NCI-H2029 treated with DMSO at 0.1 percent for 48 hours (cell line): ENCODE measurements at regions not wholly inside any gene's neighbourhood (a gene's known extent, or its start where the extent isn't known, plus 50 kb on each side); places are given as distances from the start of the nearest gene placed in this dataset.

Source experiments
- DNase-seq: peaks from one replicate; lab custom pipeline; 2025; lab: John Stamatoyannopoulos, UW

DNA sequence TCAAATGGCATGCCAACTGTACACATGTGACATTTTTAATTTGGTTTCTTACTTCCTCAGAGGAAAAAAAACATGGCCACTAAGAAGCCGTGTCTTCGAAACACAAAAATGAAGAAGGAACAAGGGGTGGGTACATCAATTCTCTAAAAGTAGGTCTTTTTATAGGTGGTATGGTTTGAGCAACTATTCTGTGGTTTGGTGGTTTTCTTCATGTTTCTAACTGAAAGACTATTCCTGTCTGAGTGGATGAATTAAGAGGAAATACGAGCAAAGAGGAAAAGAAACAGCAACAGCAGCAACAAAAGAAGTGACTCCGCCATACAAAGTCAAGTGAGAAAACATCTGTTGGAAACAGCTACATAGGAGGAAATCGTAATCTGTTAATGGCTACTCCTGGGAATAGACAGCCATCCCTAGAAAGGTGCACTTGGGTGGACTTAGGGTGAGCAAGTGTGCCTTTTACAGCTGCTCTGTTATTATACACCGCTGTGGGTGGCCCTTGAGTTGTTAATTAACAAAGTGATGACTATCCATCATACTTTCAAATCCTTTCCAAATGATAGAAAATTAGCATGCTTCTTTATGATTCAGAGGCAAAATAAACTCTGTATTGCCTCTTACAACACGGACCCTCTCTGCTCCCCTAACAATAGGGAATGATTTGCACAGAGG, 575.8 kb downstream of the TLE1 start:
- no peak for DNase-seq

DNA sequence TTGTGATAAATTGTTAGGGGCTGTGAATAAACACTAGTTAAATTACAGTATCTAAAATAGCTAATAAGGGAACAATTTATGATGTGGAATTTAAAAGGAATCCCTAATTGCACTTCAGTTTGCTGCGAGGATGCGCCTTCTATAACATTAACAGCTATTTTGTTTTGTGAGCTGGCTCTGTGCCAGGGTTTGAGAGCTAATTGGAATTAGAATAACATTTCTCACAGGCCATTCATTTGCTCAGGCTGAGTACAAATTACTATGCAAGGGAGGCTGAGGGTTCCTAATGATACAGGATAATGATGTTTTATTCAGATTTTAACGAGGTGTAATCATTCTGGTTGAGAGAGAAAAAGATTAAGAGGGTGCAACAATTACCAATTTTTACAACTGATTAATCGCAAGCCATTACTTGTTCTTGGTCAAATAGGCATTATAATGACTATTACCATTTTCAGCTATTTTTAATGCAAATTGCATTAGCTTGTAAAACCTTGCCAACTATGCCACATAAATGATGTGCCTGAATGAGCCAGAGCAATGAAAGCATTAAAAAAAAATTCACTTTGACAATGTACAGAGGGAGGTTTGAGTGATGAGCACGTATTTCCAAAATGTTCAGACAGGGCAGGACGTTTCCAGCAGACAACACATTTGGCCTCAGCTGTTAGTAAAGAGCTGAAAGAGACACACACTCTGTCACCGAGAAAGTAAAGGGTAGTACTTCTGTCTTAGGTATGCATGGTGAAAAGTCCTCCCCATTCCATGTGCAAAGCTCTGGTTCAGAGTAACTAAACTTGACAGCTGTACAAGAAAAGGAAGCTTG, 576.5 kb downstream of the TLE1 start:
- DNase-seq: no peak

DNA sequence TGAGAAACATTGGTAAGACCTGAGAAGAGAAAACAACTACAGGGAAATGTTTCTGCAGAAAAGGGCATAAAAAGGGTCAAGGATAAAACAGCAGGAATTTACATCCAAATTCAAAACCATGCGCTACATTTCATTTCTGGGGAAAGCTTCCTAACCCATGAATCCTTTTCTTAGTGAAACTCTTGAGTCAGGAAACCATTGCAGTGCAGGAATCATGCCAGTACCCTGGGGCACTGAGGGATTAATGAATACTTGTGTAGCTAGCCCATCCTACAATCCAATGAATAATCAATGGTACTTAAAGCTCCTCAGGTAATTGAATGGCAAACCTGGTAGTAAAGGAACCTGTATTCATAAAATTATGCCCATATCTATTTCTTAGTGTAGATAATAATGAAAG, 580.5 kb downstream of the TLE1 start:
- no peak for DNase-seq

DNA sequence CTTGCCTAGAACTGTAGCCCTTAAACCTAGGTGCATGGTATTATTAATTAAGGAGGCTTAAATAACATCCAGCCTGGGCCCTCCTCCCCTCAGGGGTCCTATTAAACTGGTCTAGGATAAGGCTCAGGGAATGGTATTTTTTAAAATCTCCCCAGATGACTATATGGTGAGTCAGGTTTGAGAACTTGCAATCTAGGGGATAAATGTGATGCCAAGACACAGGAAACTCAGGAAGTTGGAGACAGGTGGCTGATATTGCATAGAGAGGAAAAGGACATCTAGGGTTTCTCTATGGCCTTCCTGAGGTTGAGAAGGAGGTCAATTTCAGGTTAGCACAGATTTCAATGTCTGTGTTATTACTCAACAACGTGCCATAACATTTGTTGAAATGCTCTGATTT, 581.0 kb downstream of the TLE1 start:
- DNase-seq: no peak

GRCh38 chr9:81103597-81104471, 585.5 kb downstream of the TLE1 start:
- DNase-seq: no peak

DNA sequence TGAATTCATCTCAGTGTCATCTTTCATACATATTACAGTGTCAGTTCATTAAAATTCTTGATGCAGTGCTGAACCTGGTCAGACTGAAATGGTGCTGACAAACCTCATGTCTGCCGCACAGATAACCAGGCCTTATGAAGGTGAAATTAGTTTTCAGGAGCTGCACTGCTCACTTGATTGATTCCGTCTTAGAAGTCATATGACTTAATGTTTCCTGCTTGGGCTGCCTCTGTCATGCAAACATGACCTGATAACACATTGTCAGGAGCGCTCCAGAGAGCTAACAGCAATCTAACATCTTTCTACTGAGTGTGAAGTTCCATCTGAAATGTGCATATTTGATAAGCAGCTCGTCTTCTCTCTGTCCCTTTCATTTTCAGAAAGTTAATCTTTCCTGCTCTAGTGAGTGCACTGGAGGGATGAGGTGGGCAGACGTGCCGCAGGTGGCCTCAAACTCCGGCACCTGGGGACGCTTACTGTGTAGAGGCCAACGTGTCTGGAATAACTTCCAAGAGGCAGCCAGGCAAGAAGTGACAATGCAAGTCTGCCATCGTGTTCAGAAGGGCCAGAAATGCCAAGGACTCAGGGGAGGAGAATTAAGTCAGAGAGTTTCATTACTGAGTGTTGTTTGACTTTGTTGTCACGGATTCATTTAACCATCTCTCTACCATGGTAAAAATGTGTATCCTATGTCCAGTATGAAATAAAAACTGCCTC, 592.1 kb downstream of the TLE1 start:
- DNase-seq: no peak

GRCh38 chr9:81096625-81097024, 592.7 kb downstream of the TLE1 start:
- DNase-seq: no peak

DNA sequence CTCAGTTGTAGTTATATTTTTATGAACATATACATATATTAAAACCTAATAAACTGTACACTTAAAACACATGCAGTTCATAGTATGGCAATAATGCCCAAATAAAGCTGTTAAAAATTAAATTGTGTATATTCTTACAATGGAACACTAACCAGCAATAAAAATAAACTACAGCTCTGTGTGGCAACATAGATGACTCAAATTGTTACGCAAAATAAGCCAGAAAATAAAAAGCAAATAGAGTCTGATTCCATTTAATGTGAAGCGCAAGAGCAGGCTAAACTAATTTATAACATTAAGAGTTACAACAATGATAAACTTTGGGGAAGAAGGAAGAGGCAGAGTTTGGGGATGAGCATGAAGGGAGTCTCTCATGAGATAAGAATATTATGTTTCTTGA, 597.3 kb downstream of the TLE1 start:
- DNase-seq: no peak

DNA sequence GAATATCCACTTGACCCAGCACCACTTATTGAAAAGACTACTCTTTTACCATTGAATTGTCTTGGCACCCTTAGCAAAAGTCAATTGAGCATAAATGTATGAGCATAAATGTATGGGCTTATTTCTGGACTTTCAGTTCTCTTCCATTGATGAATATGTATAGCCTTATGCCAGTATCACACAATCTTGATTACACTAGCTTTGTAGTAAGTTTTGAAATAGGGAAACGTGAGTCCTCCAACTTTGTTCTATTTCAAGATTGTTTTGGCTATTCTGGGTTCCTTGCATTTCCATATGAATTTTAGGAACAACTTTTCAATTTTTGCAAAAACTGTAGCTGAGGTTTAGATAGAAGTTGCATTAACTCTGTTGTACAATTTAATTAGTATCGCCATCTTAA, 601.0 kb downstream of the TLE1 start:
- DNase-seq: no peak

- no peak for DNase-seq
Observed at GRCh38 chr9:81086416-81086815, 602.9 kb downstream of the TLE1 start.

DNA sequence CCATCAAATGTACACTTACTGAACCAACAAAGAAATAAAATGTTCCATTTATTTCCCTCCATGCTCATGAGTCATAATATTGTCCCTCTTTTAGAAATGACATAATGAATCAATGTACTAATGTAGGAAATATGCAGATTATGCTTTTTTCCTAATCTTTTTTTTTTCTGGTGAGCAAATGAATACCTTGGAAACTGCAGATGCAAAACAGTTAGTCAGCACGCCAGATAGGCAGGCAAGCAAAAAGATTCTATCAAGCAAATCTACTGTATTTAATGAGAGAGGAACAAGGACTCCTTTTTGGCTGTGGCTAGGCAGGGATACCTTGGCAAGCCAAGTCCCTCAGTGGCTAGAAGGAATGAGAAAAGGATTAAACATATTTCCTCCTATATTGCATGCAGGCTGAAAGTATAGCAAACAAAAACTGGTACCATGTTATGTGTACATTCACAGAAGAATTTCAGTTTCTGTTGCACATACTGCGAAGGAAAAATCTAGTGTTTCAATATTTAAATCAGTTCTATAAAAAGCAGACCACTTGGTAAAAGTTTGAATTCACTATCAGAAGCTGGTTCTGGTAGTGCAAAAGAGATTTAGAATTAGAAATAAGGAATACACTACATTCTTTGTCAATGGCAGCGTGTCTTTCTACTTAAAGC, 605.4 kb downstream of the TLE1 start:
- DNase-seq: no peak

DNA sequence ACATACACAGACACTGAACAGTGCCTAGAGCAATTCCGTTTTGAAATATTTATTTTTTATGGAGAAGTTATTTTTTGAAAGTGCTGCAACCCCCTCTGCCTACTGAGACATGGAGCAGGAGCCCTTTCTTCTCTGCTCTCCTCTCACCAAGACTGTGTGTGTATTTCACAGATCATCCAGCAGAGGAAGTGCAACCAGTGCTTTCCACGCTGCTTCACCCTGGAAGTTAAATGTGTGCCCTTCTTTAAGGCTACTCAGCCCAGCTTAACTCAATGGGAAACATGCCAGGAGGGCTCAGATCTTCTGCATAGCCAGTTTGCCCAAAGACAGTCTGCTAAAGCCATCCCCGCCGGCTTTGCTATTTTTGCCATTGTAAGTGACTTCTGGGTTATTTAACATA, 606.3 kb downstream of the TLE1 start:
- DNase-seq: no peak

GRCh38 chr9:81082221-81082620, 607.1 kb downstream of the TLE1 start:
- no peak for DNase-seq

DNA sequence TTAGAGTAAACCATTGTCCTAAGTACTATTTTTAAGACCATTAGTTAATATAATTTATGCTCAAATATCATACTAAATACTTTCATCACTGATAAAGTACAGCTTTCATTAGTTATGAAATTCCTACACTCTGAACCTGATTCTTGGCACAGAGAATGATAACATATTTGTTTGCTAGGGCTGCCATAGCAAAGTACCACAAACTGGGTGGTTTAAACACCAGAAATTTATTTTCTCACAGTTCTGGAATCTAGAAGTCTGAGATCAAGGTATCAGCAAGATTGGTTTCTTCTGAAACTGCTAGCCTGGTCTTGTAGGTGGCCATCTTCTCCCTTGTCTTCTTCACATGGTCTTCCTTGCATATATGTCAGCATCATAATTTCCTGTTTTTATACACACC, 608.4 kb downstream of the TLE1 start:
- DNase-seq: no peak

DNA sequence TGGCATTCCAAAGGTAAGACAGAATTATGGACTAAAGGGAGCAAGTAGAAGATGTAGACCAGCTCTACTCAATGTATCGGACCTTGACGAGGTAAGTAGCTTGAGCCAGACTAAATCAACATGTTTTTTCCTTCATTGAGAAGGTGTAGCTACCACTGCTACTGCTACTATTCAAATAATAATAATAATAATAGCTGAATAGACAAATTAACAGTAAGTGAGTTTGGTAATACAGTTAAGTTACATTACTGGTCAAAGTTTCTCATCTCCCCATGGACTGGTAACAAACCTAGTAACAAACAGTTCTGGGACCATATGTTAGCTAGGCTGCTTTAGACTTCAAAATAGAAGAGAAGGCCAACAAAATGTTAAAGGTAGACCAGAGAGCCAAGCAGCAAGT, 609.2 kb downstream of the TLE1 start:
- no peak for DNase-seq

DNA sequence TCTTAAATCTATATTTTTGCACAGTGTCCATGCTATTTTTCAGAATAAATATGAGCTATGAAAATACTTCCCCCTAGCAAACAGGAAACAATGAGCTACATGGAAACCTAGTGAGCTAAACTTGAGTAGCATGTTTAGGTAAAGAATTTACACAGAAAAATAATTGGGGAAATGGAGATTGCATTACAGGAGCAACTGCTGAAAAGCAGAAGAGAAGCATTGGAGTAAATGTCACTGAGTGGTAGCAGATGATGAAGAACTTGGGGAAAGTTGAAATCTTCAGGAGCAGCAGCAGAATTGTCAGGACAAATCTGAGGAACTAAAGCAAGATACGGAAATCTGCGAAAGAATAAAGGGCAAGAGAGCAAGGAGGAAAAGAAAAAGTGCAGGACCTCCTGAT, 610.3 kb downstream of the TLE1 start:
- DNase-seq: no peak

- no peak for DNase-seq
Observed at GRCh38 chr9:81078555-81078954, 610.8 kb downstream of the TLE1 start.

- DNase-seq: no peak
Observed at GRCh38 chr9:81077572-81077971, 611.8 kb downstream of the TLE1 start.

- no peak for DNase-seq
Observed at GRCh38 chr9:81076131-81076530, 613.2 kb downstream of the TLE1 start.

GRCh38 chr9:81074221-81074620, 615.1 kb downstream of the TLE1 start:
- DNase-seq: no peak

DNA sequence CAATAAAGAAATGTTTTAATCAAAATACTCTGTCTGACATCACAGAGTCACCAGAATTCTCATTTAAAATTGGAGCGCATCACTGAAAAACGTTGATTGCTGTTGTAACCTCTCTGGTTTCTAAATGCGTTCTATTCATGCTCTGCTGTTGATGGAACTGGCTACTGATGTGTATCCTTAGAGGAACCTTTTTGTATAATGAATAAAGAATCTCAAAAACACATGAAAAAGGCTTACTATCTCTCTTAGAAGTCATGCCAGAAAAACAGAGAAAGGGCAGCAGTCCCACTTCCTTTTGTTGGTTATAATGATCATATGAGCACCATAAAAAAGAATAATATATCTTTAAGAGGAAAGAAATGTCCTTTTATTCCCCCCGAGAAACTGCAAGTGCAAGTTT, 615.5 kb downstream of the TLE1 start:
- DNase-seq: no peak

- DNase-seq: no peak
Observed at GRCh38 chr9:81072758-81073157, 616.6 kb downstream of the TLE1 start.
